ENCODE measurements at regions not wholly inside any gene's neighbourhood (a gene's known extent, or its start where the extent isn't known, plus 50 kb on each side); places are given as distances from the start of the nearest gene placed in this dataset.

DNA sequence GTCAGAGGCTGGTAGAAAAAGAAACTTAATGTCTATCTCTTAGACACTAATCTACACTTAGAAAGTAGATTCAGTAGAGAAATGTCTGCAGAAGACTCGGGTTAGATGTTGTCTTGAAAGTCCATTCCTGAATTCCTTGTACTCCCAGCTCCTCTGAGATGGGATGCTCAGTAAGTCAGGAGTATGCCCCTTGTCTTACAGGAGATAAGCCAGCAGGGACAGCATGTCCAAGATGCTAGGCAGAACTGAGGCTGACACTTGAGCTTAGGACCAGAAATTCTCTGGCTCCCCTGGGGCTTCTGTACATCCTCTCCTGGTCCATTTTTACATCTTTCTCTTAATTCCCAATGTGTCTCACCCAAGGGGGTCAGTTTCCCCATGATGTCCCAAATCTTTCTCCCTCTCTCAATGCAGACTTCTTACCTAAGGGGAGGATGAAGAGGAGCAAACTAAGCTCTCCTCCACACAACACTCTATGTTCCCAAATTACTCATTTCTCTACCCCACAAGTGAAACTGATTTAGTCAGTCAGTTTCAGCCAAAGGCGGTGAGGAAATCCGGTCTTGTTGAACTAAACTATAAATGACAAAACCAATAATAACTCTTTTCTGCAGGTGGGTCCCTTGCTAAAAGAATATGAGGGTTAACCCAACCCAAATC is 558.2 kb upstream of the DIPK2B start:
- Histone ChIP-seq H3K27ac (ENCODE audit: extremely low read length, insufficient read depth, low read length) (no peak overlapping the region), H3K9ac (ENCODE audit: insufficient read depth, low read depth, low read length) (no peak overlapping the region), H3K36me3 (replicated peaks in 1 of 2; ENCODE audit: control insufficient read depth in 1 of 2, insufficient read depth in 2 of 2, low read length in 2 of 2) (no peaks in the 10 kb centered on the region; a peak in 1 of 5 replicates), H4K20me1 (ENCODE audit: insufficient read depth, low read length) (no peaks in the 10 kb centered on the region), H3K4me2 (ENCODE audit: low read depth, low read length) (no peak overlapping the region), H3K79me2 (ENCODE audit: insufficient read depth, low read length) (peaks cover 5% of the 10 kb centered on the region), H3K9me3 (ENCODE audit: low read length) (no peaks in the 10 kb centered on the region), H3K4me3 (replicated peaks in 1 of 3; ENCODE audit: insufficient read depth in 1 of 3, low read depth in 2 of 3, low read length in 3 of 3) (no peak overlapping the region), H3K27me3 (ENCODE audit: control insufficient read depth in 1 of 2, insufficient read depth in 2 of 2, low read length in 2 of 2) (no peaks in the 10 kb centered on the region), H3K4me1 (ENCODE audit: insufficient read depth, low read length) (peaks cover 23% of the 10 kb centered on the region), H2AFZ (ENCODE audit: low read length) (no peak overlapping the region)
- BruUV-seq (replicated peaks): no TSS peak
- ChIA-PET CTCF (ENCODE audit: low intra/inter-chr PET ratio, low total read pairs) (no interaction called here), POLR2A (no interaction called here)
- no peak for ATAC-seq
- no peak for DNase-seq (ENCODE audit: low spot score)
- in situ Hi-C loops (cut with HindIII; ENCODE audit: extremely low pct_ligation_motif_present, low pct_unique_long_range_greater_than_20kb): loop anchor here (25.0 kb wide), 1 partner anchor 247 kb away; no protein-coding TSS in a partner anchor
- FAIRE-seq: no peak
- intact Hi-C loops (cut with micrococcal nuclease; ENCODE audit: unreplicated experiment): no loop called here
- 96% methylated on average over 2 of the region's 3 CpGs for whole genome bisulfite sequencing (ENCODE audit: low lambda C conversion rate)
- no peak for TF ChIP-seq FOXO1 (CRISPR knock-in tag; IDR thresholded peaks at IDR 0.05)
- no peak for TF ChIP-seq CENPT (CRISPR knock-in tag; IDR thresholded peaks at IDR 0.05; ENCODE audit: low read depth)
- TF ChIP-seq, protein P1, sequence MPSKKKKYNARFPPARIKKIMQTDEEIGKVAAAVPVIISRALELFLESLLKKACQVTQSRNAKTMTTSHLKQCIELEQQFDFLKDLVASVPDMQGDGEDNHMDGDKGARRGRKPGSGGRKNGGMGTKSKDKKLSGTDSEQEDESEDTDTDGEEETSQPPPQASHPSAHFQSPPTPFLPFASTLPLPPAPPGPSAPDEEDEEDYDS (CRISPR knock-in tag; IDR thresholded peaks at IDR 0.05): no peak
- TF ChIP-seq RCOR2 (CRISPR knock-in tag; IDR thresholded peaks at IDR 0.05): no peak
- TF ChIP-seq ZNF335 (CRISPR knock-in tag; IDR thresholded peaks at IDR 0.05): no peak
- TF ChIP-seq BRD4 (CRISPR knock-in tag; IDR thresholded peaks at IDR 0.05): no peak
- TF ChIP-seq FOXM1 (CRISPR knock-in tag; IDR thresholded peaks at IDR 0.05): no peak
- TF ChIP-seq, protein P2, sequence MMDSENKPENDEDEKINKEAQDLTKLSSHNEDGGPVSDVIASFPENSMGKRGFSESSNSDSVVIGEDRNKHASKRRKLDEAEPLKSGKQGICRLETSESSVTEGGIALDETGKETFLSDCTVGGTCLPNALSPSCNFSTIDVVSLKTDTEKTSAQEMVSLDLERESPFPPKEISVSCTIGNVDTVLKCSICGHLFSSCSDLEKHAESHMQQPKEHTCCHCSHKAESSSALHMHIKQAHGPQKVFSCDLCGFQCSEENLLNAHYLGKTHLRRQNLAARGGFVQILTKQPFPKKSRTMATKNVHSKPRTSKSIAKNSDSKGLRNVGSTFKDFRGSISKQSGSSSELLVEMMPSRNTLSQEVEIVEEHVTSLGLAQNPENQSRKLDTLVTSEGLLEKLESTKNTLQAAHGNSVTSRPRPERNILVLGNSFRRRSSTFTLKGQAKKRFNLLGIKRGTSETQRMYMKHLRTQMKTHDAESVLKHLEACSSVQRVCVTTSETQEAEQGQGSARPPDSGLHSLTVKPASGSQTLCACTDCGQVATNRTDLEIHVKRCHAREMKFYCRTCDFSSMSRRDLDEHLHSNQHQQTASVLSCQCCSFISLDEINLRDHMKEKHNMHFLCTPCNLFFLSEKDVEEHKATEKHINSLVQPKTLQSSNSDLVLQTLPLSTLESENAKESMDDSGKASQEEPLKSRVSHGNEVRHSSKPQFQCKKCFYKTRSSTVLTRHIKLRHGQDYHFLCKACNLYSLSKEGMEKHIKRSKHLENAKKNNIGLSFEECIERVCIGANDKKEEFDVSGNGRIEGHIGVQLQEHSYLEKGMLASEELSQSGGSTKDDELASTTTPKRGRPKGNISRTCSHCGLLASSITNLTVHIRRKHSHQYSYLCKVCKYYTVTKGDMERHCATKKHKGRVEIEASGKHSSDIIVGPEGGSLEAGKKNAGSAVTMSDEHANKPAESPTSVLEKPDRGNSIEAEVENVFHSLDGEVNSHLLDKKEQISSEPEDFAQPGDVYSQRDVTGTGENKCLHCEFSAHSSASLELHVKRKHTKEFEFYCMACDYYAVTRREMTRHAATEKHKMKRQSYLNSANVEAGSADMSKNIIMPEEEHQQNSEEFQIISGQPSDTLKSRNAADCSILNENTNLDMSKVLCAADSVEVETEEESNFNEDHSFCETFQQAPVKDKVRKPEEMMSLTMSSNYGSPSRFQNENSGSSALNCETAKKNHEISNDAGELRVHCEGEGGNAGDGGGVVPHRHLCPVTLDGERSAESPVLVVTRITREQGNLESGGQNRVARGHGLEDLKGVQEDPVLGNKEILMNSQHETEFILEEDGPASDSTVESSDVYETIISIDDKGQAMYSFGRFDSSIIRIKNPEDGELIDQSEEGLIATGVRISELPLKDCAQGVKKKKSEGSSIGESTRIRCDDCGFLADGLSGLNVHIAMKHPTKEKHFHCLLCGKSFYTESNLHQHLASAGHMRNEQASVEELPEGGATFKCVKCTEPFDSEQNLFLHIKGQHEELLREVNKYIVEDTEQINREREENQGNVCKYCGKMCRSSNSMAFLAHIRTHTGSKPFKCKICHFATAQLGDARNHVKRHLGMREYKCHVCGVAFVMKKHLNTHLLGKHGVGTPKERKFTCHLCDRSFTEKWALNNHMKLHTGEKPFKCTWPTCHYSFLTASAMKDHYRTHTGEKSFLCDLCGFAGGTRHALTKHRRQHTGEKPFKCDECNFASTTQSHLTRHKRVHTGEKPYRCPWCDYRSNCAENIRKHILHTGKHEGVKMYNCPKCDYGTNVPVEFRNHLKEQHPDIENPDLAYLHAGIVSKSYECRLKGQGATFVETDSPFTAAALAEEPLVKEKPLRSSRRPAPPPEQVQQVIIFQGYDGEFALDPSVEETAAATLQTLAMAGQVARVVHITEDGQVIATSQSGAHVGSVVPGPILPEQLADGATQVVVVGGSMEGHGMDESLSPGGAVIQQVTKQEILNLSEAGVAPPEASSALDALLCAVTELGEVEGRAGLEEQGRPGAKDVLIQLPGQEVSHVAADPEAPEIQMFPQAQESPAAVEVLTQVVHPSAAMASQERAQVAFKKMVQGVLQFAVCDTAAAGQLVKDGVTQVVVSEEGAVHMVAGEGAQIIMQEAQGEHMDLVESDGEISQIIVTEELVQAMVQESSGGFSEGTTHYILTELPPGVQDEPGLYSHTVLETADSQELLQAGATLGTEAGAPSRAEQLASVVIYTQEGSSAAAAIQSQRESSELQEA (CRISPR knock-in tag; IDR thresholded peaks at IDR 0.05; ENCODE audit: not compliant biosample characterization): no peak
- TF ChIP-seq, protein P3, sequence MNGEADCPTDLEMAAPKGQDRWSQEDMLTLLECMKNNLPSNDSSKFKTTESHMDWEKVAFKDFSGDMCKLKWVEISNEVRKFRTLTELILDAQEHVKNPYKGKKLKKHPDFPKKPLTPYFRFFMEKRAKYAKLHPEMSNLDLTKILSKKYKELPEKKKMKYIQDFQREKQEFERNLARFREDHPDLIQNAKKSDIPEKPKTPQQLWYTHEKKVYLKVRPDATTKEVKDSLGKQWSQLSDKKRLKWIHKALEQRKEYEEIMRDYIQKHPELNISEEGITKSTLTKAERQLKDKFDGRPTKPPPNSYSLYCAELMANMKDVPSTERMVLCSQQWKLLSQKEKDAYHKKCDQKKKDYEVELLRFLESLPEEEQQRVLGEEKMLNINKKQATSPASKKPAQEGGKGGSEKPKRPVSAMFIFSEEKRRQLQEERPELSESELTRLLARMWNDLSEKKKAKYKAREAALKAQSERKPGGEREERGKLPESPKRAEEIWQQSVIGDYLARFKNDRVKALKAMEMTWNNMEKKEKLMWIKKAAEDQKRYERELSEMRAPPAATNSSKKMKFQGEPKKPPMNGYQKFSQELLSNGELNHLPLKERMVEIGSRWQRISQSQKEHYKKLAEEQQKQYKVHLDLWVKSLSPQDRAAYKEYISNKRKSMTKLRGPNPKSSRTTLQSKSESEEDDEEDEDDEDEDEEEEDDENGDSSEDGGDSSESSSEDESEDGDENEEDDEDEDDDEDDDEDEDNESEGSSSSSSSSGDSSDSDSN (CRISPR knock-in tag; IDR thresholded peaks at IDR 0.05): no peak
- TF ChIP-seq, protein P4, sequence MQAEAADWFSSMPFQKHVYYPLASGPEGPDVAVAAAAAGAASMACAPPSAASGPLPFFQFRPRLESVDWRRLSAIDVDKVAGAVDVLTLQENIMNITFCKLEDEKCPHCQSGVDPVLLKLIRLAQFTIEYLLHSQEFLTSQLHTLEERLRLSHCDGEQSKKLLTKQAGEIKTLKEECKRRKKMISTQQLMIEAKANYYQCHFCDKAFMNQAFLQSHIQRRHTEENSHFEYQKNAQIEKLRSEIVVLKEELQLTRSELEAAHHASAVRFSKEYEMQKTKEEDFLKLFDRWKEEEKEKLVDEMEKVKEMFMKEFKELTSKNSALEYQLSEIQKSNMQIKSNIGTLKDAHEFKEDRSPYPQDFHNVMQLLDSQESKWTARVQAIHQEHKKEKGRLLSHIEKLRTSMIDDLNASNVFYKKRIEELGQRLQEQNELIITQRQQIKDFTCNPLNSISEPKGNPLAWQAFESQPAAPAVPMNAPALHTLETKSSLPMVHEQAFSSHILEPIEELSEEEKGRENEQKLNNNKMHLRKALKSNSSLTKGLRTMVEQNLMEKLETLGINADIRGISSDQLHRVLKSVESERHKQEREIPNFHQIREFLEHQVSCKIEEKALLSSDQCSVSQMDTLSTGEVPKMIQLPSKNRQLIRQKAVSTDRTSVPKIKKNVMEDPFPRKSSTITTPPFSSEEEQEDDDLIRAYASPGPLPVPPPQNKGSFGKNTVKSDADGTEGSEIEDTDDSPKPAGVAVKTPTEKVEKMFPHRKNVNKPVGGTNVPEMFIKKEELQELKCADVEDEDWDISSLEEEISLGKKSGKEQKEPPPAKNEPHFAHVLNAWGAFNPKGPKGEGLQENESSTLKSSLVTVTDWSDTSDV (CRISPR knock-in tag; IDR thresholded peaks at IDR 0.05): no peak
- no peak for TF ChIP-seq KLF15 (CRISPR knock-in tag; IDR thresholded peaks at IDR 0.05; ENCODE audit: borderline replicate concordance)
